ENCODE measurements at regions not wholly inside any gene's neighbourhood (a gene's known extent, or its start where the extent isn't known, plus 50 kb on each side); places are given as distances from the start of the nearest gene placed in this dataset.
"Not testable (repeated sequence)": the region's sequence is repeated elsewhere in the genome, so short reads cannot be mapped to it uniquely, and the experiment has no call there.

- H3K4me3 ChIP-seq (ENCODE audit: low read depth, low read length) = no peak overlapping the region
- in situ Hi-C loops (cut with HindIII; ENCODE audit: low sequenced_read_pairs) = no loop called here
- no peak for DNase-seq (ENCODE audit: low read depth)
- TF ChIP-seq CTCF (IDR thresholded peaks at IDR 0.05; ENCODE audit: low read depth, low read length, missing control alignments) = no peak
Measured at GRCh38 chr11:116051494-116051893, 547.3 kb upstream of the CADM1 start.

GRCh38 chr11:116049383-116049782, 545.2 kb upstream of the CADM1 start:
- DNase-seq (ENCODE audit: low read depth) = no peak
- TF ChIP-seq CTCF (IDR thresholded peaks at IDR 0.05; ENCODE audit: low read depth, low read length, missing control alignments) = no peak
- no peak overlapping the region for H3K4me3 ChIP-seq (ENCODE audit: low read depth, low read length)
- in situ Hi-C loops (cut with HindIII; ENCODE audit: low sequenced_read_pairs) = loop anchor here (5.0 kb wide), 1 partner anchor 67 kb away; no protein-coding TSS in a partner anchor

- no peak for TF ChIP-seq CTCF (IDR thresholded peaks at IDR 0.05; ENCODE audit: low read depth, low read length, missing control alignments)
- H3K4me3 ChIP-seq (ENCODE audit: low read depth, low read length) = no peak overlapping the region
- in situ Hi-C loops (cut with HindIII; ENCODE audit: low sequenced_read_pairs) = loop anchor here (5.0 kb wide), 1 partner anchor 64 kb away; no protein-coding TSS in a partner anchor
- DNase-seq (ENCODE audit: low read depth) = no peak
Measured at GRCh38 chr11:116046127-116046526, 541.9 kb upstream of the CADM1 start.

GRCh38 chr11:116044941-116045340, 540.7 kb upstream of the CADM1 start:
- no peak for TF ChIP-seq CTCF (IDR thresholded peaks at IDR 0.05; ENCODE audit: low read depth, low read length, missing control alignments)
- in situ Hi-C loops (cut with HindIII; ENCODE audit: low sequenced_read_pairs) = loop anchor here (5.0 kb wide), 1 partner anchor 63 kb away; no protein-coding TSS in a partner anchor
- DNase-seq (ENCODE audit: low read depth) = no peak
- H3K4me3 ChIP-seq (ENCODE audit: low read depth, low read length) = no peak overlapping the region

- no peak overlapping the region for H3K4me3 ChIP-seq (ENCODE audit: low read depth, low read length)
- no peak for TF ChIP-seq CTCF (IDR thresholded peaks at IDR 0.05; ENCODE audit: low read depth, low read length, missing control alignments)
- in situ Hi-C loops (cut with HindIII; ENCODE audit: low sequenced_read_pairs) = no loop called here
- DNase-seq (ENCODE audit: low read depth) = no peak
Measured at GRCh38 chr11:116044520-116044919, 540.3 kb upstream of the CADM1 start.

GRCh38 chr11:116043857-116044256, 539.6 kb upstream of the CADM1 start:
- no peak overlapping the region for H3K4me3 ChIP-seq (ENCODE audit: low read depth, low read length)
- in situ Hi-C loops (cut with HindIII; ENCODE audit: low sequenced_read_pairs) = no loop called here
- TF ChIP-seq CTCF (IDR thresholded peaks at IDR 0.05; ENCODE audit: low read depth, low read length, missing control alignments) = no peak
- DNase-seq (ENCODE audit: low read depth) = no peak

GRCh38 chr11:116043059-116043458, 538.8 kb upstream of the CADM1 start:
- DNase-seq (ENCODE audit: low read depth); H3K4me3 ChIP-seq (ENCODE audit: low read depth, low read length); in situ Hi-C loops (cut with HindIII; ENCODE audit: low sequenced_read_pairs): not testable (repeated sequence)
